G401 (cell line): ENCODE measurements at regions not wholly inside any gene's neighbourhood (a gene's known extent, or its start where the extent isn't known, plus 50 kb on each side); places are given as distances from the start of the nearest gene placed in this dataset.
"Not testable (repeated sequence)": the region's sequence is repeated elsewhere in the genome, so short reads cannot be mapped to it uniquely, and the experiment has no call there.

Source experiments
- DNase-seq: peaks from one replicate; pipeline ENCODE4 v3.0.0-alpha.2; 2015; ENCODE audit warnings: low spot score
- in situ Hi-C: cut with HindIII; loops from 2 replicates; pipeline ENCODE4 v1.10.0; 2016; ENCODE audit warnings: low sequenced_read_pairs, mixed read lengths

- DNase-seq: no peak
- in situ Hi-C loops: no loop called here
Measured at GRCh38 chr6:49145280-49145679, 317.8 kb downstream of the MMUT start.

GRCh38 chr6:49142421-49143151, 320.5 kb downstream of the MMUT start:
- DNase-seq: no peak
- in situ Hi-C loops: no loop called here

GRCh38 chr6:49121970-49122369, 341.1 kb downstream of the MMUT start:
- in situ Hi-C loops: no loop called here
- DNase-seq: no peak

GRCh38 chr6:49118478-49118877, 344.6 kb downstream of the MMUT start:
- in situ Hi-C loops: no loop called here
- no peak for DNase-seq

GRCh38 chr6:49110916-49111315, 352.1 kb downstream of the MMUT start:
- DNase-seq: peak; percentile 65
- in situ Hi-C loops: no loop called here

GRCh38 chr6:49097664-49098063, 365.4 kb downstream of the MMUT start:
- in situ Hi-C loops, DNase-seq: not testable (repeated sequence)

- no peak for DNase-seq
- in situ Hi-C loops: no loop called here
Measured at GRCh38 chr6:49097116-49097515, 365.9 kb downstream of the MMUT start.

- DNase-seq: no peak
- in situ Hi-C loops: no loop called here
Measured at GRCh38 chr6:49088631-49089030, 374.4 kb downstream of the MMUT start.

- in situ Hi-C loops: no loop called here
Measured at GRCh38 chr6:49087369-49087768, 375.7 kb downstream of the MMUT start.

GRCh38 chr6:49082611-49083010, 380.4 kb downstream of the MMUT start:
- no peak for DNase-seq
- in situ Hi-C loops: no loop called here

More at GRCh38 chr6:49087369-49087768, 375.7 kb downstream of the MMUT start:
- no peak for DNase-seq

GRCh38 chr6:49072885-49073620, 390.0 kb downstream of the MMUT start:
- DNase-seq: no peak
- in situ Hi-C loops: no loop called here

- DNase-seq: no peak
- in situ Hi-C loops: no loop called here
Measured at GRCh38 chr6:49072146-49072545, 390.9 kb downstream of the MMUT start.

GRCh38 chr6:49070411-49070810, 392.6 kb downstream of the MMUT start:
- no peak for DNase-seq
- in situ Hi-C loops: no loop called here

- no peak for DNase-seq
- in situ Hi-C loops: no loop called here
Measured at GRCh38 chr6:49054311-49054710, 408.7 kb downstream of the MMUT start.

- in situ Hi-C loops: no loop called here
- DNase-seq: no peak
Measured at GRCh38 chr6:49052901-49053300, 410.2 kb downstream of the MMUT start.

- no peak for DNase-seq
- in situ Hi-C loops: no loop called here
Measured at GRCh38 chr6:49051281-49051680, 411.8 kb downstream of the MMUT start.

GRCh38 chr6:49050584-49050983, 412.5 kb downstream of the MMUT start:
- in situ Hi-C loops: no loop called here
- DNase-seq: no peak

- in situ Hi-C loops: no loop called here
- DNase-seq: no peak
Measured at GRCh38 chr6:49038294-49038822, 424.7 kb downstream of the MMUT start.

- in situ Hi-C loops: no loop called here
- DNase-seq: no peak
Measured at GRCh38 chr6:49030251-49031020, 432.6 kb downstream of the MMUT start.

- in situ Hi-C loops: no loop called here
- no peak for DNase-seq
Measured at GRCh38 chr6:49027644-49028043, 435.4 kb downstream of the MMUT start.
